ENCODE measurements at regions not wholly inside any gene's neighbourhood (a gene's known extent, or its start where the extent isn't known, plus 50 kb on each side); places are given as distances from the start of the nearest gene placed in this dataset.

DNA sequence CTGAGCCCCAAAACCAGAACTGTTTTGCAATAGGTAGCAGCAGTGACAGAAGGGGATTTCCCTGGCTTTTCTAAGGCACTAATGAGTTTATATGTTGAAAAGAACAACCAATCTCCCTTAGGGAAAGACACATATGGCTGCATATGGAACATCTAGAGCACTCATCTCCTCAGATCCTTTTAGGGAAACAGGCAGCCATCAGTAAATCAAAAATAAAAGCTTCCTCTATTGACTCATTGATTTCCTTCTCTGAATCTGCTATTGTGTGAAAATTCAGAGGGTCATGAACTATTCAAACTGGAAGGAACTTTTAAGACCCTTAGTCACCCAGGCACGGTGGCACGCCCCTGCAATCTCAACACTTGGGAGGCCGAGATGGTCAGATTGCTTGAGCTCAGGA, 110.9 kb upstream of the NANOS1 start:
- DNase-seq, result peak; percentile 15

GRCh38 chr10:118920206-118920605, 109.3 kb upstream of the NANOS1 start:
- DNase-seq, result no peak

DNA sequence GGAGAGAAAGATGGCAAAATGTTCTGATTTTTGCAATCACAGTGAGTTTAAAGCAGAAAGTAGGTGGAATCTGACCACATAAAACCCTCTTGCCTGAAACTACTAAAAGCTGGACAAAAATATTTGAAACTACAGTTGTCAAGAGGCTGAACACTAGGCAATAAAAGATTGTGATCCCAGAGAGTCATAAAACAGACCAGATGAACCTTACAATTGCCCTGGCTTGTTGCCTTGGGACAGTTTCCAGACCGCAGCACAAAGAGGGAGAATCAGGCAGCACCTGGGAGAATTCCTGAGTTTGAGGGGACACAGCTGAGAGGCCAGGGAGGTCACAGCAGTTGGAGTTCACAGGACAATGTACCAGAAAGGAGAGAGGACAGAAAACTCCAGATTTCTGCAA, 107.3 kb upstream of the NANOS1 start:
- peak; percentile 6 for DNase-seq

DNA sequence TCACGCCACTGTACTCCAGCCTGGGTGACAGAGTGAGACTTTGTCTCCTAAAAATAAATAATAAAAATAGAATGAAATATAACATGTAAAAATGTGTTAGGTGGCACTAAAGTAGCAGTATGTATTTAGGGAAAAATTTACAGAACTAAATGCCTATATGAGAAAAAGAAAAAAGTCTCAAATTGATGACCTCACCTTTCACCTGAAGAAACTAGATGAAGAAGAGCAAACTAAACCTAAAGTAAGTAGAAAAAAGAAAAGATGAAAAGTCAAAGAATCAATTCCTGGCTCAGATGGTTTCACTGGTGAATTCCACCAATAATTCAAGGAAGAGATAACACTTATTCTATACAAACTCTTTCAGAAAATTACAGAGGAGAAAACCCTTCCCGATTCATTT, 106.5 kb upstream of the NANOS1 start:
- no peak for DNase-seq

- DNase-seq, result no peak
These were observed 105.0 kb upstream of the NANOS1 start for GRCh38 chr10:118924493-118924892.

GRCh38 chr10:118925404-118926071, 104.0 kb upstream of the NANOS1 start:
- no peak for DNase-seq

GRCh38 chr10:118926072-118926417, 103.5 kb upstream of the NANOS1 start:
- DNase-seq, result no peak

GRCh38 chr10:118926441-118926840, 103.1 kb upstream of the NANOS1 start:
- no peak for DNase-seq

DNA sequence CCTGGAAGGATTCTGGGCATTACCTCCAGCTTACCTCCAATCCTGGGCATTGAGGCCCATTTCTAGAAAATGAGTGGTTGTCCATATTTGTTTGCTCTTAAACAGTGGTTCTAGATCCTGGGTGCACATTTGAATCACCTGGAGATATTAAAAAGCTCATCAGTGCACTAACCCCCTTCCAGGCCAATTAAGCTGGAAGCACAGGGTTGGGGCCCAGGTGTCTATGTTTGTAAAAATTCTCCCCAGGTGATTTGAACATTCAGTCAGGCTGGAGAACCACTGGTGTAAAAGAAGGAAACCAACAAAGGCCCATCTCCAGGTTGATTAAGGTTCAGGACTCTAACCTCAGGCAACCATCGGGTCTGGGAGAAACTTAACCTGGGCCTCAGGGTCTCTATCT, 102.6 kb upstream of the NANOS1 start:
- DNase-seq, result no peak

DNA sequence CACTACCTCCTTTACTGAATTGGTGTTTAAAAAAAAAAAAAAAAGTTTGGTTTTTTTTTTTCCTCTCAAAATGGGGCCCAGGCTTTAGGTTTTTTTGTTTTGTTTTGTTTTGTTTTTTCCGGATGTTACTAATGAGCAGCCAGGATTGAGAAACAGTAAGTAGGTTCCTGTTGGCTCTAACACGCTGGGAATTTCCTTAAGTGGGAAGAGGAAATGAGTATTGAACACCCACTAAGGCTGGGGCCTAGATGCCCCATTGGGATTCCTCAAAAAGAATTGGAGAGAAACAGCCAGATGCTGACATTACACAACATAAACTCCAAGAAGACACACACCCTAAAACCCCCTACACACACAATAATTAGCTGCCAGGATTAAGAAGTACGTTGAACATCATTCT, 102.2 kb upstream of the NANOS1 start:
- no peak for DNase-seq

DNA sequence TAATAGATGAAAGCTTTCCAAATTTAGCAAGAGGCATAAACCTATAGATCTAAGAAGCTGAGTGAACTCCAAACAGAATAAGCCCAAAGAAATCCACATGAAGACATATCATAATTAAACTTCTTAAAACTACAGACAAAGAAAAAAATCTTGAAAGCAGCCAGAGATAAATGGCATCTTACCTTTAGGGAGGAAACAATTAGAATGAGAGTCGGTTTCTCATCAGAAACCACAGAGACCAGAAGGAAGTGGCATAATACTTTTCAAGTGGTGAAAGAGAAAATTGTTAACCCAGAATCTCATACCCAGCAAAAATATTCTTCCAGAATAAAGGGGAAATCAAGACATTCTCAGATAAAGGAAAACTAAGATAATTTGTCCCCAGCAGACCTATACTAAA, 98.9 kb upstream of the NANOS1 start:
- no peak for DNase-seq

DNA sequence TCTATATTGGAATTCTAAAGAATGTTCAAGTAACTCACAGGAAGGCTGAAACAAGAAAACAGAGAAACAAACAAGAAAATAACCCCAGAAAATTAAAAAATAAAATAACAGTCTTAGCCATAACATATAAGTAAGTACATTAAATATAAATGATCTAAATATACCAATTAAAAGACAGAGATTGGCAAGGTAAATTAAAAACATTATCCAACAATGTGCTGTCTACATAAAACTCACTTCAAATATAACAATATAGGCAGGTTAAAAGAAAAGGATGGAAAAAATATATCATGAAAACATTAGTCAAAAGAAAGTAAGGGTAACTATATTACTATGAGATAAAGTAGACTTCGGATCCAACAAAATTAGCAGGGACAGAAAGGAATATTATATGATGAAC, 98.1 kb upstream of the NANOS1 start:
- no peak for DNase-seq

GRCh38 chr10:118932154-118932553, 97.4 kb upstream of the NANOS1 start:
- peak; percentile 31 for DNase-seq

- DNase-seq, result no peak
These were observed 92.3 kb upstream of the NANOS1 start for GRCh38 chr10:118937226-118937625.

- peak; percentile 35 for DNase-seq
These were observed 90.1 kb upstream of the NANOS1 start for GRCh38 chr10:118939211-118940007.

GRCh38 chr10:118940386-118940785, 89.1 kb upstream of the NANOS1 start:
- peak; percentile 70 for DNase-seq

DNA sequence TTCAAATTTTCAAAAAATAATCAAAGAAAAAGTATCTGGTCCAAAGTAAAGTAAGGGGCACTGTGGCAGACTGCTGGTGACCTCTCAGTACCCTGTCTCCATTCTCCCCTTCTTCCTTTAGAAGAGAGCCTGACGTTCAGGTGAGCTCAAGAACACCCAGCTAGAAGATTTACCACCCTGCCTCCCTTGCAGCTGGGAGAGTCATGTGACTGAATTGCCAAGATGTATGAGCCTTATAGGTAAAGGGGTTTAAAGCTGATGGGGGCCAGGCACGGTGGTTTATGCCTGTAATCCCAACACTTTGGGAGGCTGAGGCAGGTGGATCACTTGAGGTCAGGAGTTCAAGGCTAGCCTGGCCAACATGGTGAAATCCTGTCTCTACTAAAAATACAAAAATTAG, 86.3 kb upstream of the NANOS1 start:
- DNase-seq, result no peak

DNA sequence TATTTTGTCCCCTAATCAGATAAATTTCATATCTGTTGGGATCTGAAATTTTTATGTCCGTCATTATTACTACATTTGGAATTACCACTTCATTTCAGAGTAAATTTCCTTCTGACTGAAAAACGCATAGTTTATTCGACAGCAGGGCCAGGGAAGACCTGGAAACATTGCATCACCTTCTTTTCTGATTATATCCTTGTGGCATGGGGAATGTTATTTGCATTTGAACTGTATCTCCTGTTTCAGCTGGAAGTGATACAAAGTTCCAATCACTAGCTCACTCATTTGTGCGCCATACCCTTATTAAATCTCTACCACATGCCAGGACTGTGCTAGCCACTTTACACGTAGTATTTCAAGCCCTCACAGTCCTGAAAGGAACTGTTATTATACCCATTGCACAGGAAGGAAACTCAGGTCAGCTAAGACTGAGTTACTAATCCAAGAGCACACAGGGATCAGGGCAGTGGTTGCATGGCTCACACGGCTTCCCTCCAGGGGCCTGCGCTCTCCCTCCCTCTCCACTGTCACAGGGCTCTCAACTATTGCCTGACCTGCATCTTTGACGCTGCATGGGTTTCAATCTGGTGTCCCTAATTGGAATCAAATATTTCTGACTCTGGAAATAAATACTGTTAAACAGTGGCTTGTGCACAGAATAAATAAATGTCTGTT, 84.4 kb upstream of the NANOS1 start:
- no peak for DNase-seq

GRCh38 chr10:118948786-118949185, 80.7 kb upstream of the NANOS1 start:
- no peak for DNase-seq

DNA sequence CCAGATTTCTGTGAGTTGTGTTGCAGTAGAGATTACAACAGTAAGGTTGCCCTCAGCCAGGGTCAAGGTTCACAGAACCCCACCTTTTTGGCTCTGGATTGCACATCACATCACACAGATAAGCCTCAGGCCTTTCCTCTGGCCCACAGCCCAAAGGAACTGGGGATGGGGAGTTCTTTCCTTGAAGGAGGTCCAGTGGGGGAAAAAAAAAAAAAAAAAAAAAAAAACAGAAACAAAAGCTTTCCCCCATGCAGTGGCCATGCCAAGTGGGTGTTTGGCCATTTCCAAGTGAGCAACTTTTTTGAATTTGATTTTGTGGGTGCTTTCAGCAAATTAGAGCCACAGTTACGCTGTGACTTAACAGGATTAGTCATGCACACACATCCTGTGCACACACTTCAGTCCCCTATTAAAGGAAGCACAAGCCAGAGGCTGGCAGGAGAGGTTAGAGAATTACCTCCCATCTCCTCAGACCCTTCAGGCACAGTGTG, 79.3 kb upstream of the NANOS1 start:
- peak; percentile 63 for DNase-seq

- DNase-seq, result no peak
These were observed 78.4 kb upstream of the NANOS1 start for GRCh38 chr10:118950997-118951637.

GRCh38 chr10:118952493-118953295, 76.8 kb upstream of the NANOS1 start:
- DNase-seq, result no peak
